Suprapubic skin (tissue), 4 donors: ENCODE measurements at regions not wholly inside any gene's neighbourhood (a gene's known extent, or its start where the extent isn't known, plus 50 kb on each side); places are given as distances from the start of the nearest gene placed in this dataset.

ENCODE experiments used
- DNase-seq, 2 donors: peaks; one replicate each; pipeline ENCODE4 v3.0.0-alpha.2; 2019; ENCODE audit warnings: low spot score in 2 of 2
- H3K27ac ChIP-seq: fragments of 200-600 bp; sonication (generic); one replicate; pipeline ENCODE4 v1.5.1; 2019
- H3K27me3 ChIP-seq: fragments of 200-600 bp; sonication (generic); one replicate; pipeline ENCODE4 v1.5.1; 2019
- H3K36me3 ChIP-seq: fragments of 200-600 bp; sonication (generic); one replicate; pipeline ENCODE4 v1.5.1; 2019
- H3K4me1 ChIP-seq: fragments of 200-600 bp; sonication (generic); one replicate; pipeline ENCODE4 v1.5.1; 2019
- H3K4me3 ChIP-seq: fragments of 200-600 bp; sonication (generic); one replicate; pipeline ENCODE4 v1.5.1; 2019; ENCODE audit warnings: mild to moderate bottlenecking
- H3K9me3 ChIP-seq: fragments of 200-600 bp; sonication (generic); one replicate; pipeline ENCODE4 v1.5.1; 2019
- EP300 ChIP-seq: sonication (generic); formaldehyde crosslinking; IDR thresholded peaks from one replicate; pipeline ENCODE4 v1.6.1; 2017; ENCODE audit warnings: antibody characterized with exemption
- POLR2A ChIP-seq, 2 donors: fragments of 450-650 bp; IDR thresholded peaks; one replicate each; pipeline ENCODE4 v1.6.1; 2017; ENCODE audit warnings: antibody characterized with exemption in 2 of 2, mild to moderate bottlenecking in 2 of 2, moderate library complexity in 2 of 2
- POLR2AphosphoS5 ChIP-seq, 3 donors: sonication (generic); formaldehyde crosslinking; IDR thresholded peaks; one replicate each; pipeline ENCODE4 v1.6.1; 2017; ENCODE audit warnings: antibody characterized with exemption in 3 of 3
- WGBS: methylation state at CpG from one replicate; pipeline ENCODE4 v1.1.5; 2018; 5-methylcytosine and 5-hydroxymethylcytosine counted together
- TF ChIP-seq, protein P1 (sequence below), 2 donors: fragments of 200-600 bp in 1 of 2; fragments of 450-650 bp in 1 of 2; sonication (generic) in 1 of 2; IDR thresholded peaks; one replicate each; pipeline ENCODE4 v1.5.1; 2016 to 2019; ENCODE audit warnings: antibody characterized with exemption in 2 of 2, mild to moderate bottlenecking in 1 of 2, moderate library complexity in 1 of 2

DNA sequence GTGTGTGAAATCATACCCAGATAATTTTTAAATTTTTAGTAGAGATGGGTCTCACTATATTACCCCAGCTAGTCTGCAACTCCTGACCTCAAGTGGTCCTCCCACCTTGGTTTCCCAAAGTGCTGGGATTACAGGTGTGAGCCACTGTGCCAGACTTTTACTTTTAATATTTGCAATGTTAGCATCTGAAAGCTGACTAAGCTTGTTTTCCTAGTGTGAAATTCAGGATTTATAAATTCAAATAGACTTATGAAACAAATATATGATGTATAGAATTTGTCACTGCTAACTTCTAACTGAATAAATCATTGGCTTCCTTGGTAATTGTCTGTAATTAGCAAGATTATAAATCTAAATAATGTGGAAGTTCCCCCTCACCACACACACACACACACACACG lies 58.8 kb upstream of the SLC22A23 start:
- no peaks in the 10 kb centered on the region for H3K9me3 ChIP-seq
- WGBS, result 44% methylated on average over 1 of the region's 1 CpG
- no peak for DNase-seq
- no peaks in the 10 kb centered on the region for H3K36me3 ChIP-seq
- no peaks in the 10 kb centered on the region for H3K27me3 ChIP-seq
- peaks cover 25% of the 10 kb centered on the region for H3K4me1 ChIP-seq
- no peak for TF ChIP-seq EP300
- no peak for TF ChIP-seq POLR2A (IDR thresholded peaks at IDR 0.05)
- TF ChIP-seq POLR2AphosphoS5 (IDR thresholded peaks at IDR 0.05), result no peak
- TF ChIP-seq, protein P1, sequence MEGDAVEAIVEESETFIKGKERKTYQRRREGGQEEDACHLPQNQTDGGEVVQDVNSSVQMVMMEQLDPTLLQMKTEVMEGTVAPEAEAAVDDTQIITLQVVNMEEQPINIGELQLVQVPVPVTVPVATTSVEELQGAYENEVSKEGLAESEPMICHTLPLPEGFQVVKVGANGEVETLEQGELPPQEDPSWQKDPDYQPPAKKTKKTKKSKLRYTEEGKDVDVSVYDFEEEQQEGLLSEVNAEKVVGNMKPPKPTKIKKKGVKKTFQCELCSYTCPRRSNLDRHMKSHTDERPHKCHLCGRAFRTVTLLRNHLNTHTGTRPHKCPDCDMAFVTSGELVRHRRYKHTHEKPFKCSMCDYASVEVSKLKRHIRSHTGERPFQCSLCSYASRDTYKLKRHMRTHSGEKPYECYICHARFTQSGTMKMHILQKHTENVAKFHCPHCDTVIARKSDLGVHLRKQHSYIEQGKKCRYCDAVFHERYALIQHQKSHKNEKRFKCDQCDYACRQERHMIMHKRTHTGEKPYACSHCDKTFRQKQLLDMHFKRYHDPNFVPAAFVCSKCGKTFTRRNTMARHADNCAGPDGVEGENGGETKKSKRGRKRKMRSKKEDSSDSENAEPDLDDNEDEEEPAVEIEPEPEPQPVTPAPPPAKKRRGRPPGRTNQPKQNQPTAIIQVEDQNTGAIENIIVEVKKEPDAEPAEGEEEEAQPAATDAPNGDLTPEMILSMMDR (IDR thresholded peaks at IDR 0.05), result no peak
- H3K4me3 ChIP-seq, result no peak overlapping the region
- no peak overlapping the region for H3K27ac ChIP-seq

DNA sequence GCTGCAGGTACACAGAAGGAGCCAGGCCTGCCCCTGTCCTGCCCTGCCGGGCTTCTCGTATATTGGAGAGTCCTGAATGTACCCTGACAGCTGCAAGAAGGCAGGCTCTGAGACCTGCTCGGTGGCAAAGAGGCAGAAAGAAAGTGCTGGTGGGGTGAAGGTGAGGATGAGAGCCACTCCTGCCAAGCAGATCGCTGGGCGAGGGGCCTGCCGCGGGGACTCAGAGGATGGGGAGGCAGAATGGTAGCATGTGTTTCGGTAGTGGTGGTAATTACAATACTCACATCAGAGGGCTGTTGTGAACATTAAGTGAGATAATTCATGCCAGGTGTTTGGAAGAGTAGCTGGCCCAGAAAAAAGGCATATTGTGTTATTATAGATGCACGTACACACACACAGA lies 56.6 kb upstream of the SLC22A23 start:
- WGBS, result 85% methylated on average over 9 of the region's 9 CpGs
- Histone ChIP-seq H3K4me3 (no peak overlapping the region), H3K27me3 (no peaks in the 10 kb centered on the region), H3K27ac (no peak overlapping the region), H3K36me3 (no peaks in the 10 kb centered on the region), H3K9me3 (no peaks in the 10 kb centered on the region), H3K4me1 (peaks cover 17% of the 10 kb centered on the region)
- TF ChIP-seq EP300 (no peak), POLR2AphosphoS5 (IDR thresholded peaks at IDR 0.05) (no peak), POLR2A (IDR thresholded peaks at IDR 0.05) (no peak)
- TF ChIP-seq, protein P1 (IDR thresholded peaks at IDR 0.05), result no peak
- no peak for DNase-seq

DNA sequence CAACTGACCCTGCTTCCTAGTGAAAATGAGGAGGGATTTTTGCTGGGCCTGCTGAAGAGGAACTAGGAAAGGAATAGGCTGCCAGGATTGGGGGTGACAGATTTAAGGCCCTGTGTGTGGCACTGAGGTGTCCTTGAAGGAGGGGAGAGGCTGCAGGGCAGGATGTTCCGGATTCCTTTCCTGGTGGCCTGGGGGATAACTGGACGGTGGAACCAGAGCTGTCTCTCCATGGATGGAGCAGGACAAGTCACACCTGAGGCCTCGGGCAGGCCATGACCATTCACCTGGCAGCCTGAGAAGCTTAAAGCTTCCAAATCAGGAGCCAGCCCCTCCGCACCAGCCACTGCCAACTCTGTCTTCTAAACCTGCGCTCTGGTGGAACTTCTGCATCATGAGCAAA lies 56.0 kb upstream of the SLC22A23 start:
- Histone ChIP-seq H3K36me3 (no peaks in the 10 kb centered on the region), H3K9me3 (no peaks in the 10 kb centered on the region), H3K27ac (no peak overlapping the region), H3K4me3 (no peak overlapping the region), H3K4me1 (peaks cover 12% of the 10 kb centered on the region), H3K27me3 (no peaks in the 10 kb centered on the region)
- TF ChIP-seq POLR2A (IDR thresholded peaks at IDR 0.05), result no peak
- no peak for TF ChIP-seq EP300
- TF ChIP-seq, protein P1 (IDR thresholded peaks at IDR 0.05), result no peak
- no peak for TF ChIP-seq POLR2AphosphoS5 (IDR thresholded peaks at IDR 0.05)
- WGBS, result 89% methylated on average over 3 of the region's 5 CpGs
- DNase-seq, result no peak

GRCh38 chr6:3510617-3511016 lies 53.8 kb upstream of the SLC22A23 start:
- H3K4me1 ChIP-seq, result peaks cover 13% of the 10 kb centered on the region
- H3K27me3 ChIP-seq, result no peaks in the 10 kb centered on the region
- no peak for DNase-seq
- H3K4me3 ChIP-seq, result no peak overlapping the region
- TF ChIP-seq EP300 (no peak), POLR2AphosphoS5 (IDR thresholded peaks at IDR 0.05) (no peak), POLR2A (IDR thresholded peaks at IDR 0.05) (no peak)
- TF ChIP-seq, protein P1 (IDR thresholded peaks at IDR 0.05), result no peak
- H3K9me3 ChIP-seq, result no peaks in the 10 kb centered on the region
- H3K27ac ChIP-seq, result no peak overlapping the region
- H3K36me3 ChIP-seq, result no peaks in the 10 kb centered on the region
- WGBS, result 63% methylated on average over 5 of the region's 8 CpGs

GRCh38 chr6:3510178-3510577 lies 53.3 kb upstream of the SLC22A23 start:
- TF ChIP-seq, protein P1 (IDR thresholded peaks at IDR 0.05), result no peak
- TF ChIP-seq POLR2A (IDR thresholded peaks at IDR 0.05) (no peak), EP300 (no peak), POLR2AphosphoS5 (IDR thresholded peaks at IDR 0.05) (no peak)
- no peak overlapping the region for H3K27ac ChIP-seq
- WGBS, result 63% methylated on average over 1 of the region's 1 CpG

More at GRCh38 chr6:3510178-3510577, 53.3 kb upstream of the SLC22A23 start:
- Histone ChIP-seq H3K4me1 (peaks cover 16% of the 10 kb centered on the region), H3K36me3 (no peaks in the 10 kb centered on the region), H3K9me3 (no peaks in the 10 kb centered on the region), H3K4me3 (no peak overlapping the region), H3K27me3 (no peaks in the 10 kb centered on the region)
- DNase-seq, result no peak
